HFFc6 (cell line): ENCODE measurements at regions not wholly inside any gene's neighbourhood (a gene's known extent, or its start where the extent isn't known, plus 50 kb on each side); places are given as distances from the start of the nearest gene placed in this dataset.

Experiments
- DNase-seq: peaks from one replicate; pipeline ENCODE4 v3.0.0-alpha.2; 2018
- H3K27ac Mint-ChIP-seq: 2 replicates; pipeline ENCODE4 v1.8.0; 2020; ENCODE audit warnings: mild to moderate bottlenecking, mixed read lengths
- H3K27me3 Mint-ChIP-seq: 2 replicates; pipeline ENCODE4 v1.8.0; 2021; ENCODE audit warnings: mild to moderate bottlenecking, moderate library complexity, mixed read lengths; ENCODE audit not compliant: insufficient read depth
- H3K36me3 Mint-ChIP-seq: 2 replicates; pipeline ENCODE4 v1.8.0; 2021; ENCODE audit warnings: low read depth, mixed read lengths
- H3K4me1 Mint-ChIP-seq: 2 replicates; pipeline ENCODE4 v1.8.0; 2020; ENCODE audit warnings: low read depth, mixed read lengths
- H3K4me3 Mint-ChIP-seq: 2 replicates; pipeline ENCODE4 v1.8.0; 2020; ENCODE audit warnings: mild to moderate bottlenecking, moderate library complexity, mixed read lengths
- H3K9me3 Mint-ChIP-seq: 2 replicates; pipeline ENCODE4 v1.8.0; 2020; ENCODE audit warnings: mild to moderate bottlenecking, mixed read lengths
- TF ChIP-seq, protein P1 (sequence below): fragments of 200-600 bp; sonication (generic); IDR thresholded peaks from 2 replicates; pipeline ENCODE4 v1.5.0; 2021; ENCODE audit warnings: antibody characterized with exemption, mild to moderate bottlenecking

GRCh38 chr4:114034189-114034588 lies 54.7 kb upstream of the ARSJ start:
- Mint-ChIP-seq H3K4me3 (no peak overlapping the region), H3K27me3 (no peaks in the 10 kb centered on the region; the same call in 1 of the 2 replicates), H3K36me3 (no peaks in the 10 kb centered on the region), H3K4me1 (peaks cover 16% of the 10 kb centered on the region), H3K27ac (no peak overlapping the region), H3K9me3 (no peaks in the 10 kb centered on the region)
- TF ChIP-seq, protein P1, sequence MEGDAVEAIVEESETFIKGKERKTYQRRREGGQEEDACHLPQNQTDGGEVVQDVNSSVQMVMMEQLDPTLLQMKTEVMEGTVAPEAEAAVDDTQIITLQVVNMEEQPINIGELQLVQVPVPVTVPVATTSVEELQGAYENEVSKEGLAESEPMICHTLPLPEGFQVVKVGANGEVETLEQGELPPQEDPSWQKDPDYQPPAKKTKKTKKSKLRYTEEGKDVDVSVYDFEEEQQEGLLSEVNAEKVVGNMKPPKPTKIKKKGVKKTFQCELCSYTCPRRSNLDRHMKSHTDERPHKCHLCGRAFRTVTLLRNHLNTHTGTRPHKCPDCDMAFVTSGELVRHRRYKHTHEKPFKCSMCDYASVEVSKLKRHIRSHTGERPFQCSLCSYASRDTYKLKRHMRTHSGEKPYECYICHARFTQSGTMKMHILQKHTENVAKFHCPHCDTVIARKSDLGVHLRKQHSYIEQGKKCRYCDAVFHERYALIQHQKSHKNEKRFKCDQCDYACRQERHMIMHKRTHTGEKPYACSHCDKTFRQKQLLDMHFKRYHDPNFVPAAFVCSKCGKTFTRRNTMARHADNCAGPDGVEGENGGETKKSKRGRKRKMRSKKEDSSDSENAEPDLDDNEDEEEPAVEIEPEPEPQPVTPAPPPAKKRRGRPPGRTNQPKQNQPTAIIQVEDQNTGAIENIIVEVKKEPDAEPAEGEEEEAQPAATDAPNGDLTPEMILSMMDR: no peak
- no peak for DNase-seq

- H3K4me3 Mint-ChIP-seq: no peak overlapping the region
- H3K4me1 Mint-ChIP-seq: peaks cover 37% of the 10 kb centered on the region
- TF ChIP-seq, protein P1: no peak
- no peaks in the 10 kb centered on the region for H3K9me3 Mint-ChIP-seq
- no peaks in the 10 kb centered on the region for H3K36me3 Mint-ChIP-seq
- DNase-seq: no peak
- H3K27me3 Mint-ChIP-seq: no peaks in the 10 kb centered on the region; the same call in 1 of the 2 replicates
- no peak overlapping the region for H3K27ac Mint-ChIP-seq
Observed at GRCh38 chr4:114036426-114036825, 57.0 kb upstream of the ARSJ start.

DNA sequence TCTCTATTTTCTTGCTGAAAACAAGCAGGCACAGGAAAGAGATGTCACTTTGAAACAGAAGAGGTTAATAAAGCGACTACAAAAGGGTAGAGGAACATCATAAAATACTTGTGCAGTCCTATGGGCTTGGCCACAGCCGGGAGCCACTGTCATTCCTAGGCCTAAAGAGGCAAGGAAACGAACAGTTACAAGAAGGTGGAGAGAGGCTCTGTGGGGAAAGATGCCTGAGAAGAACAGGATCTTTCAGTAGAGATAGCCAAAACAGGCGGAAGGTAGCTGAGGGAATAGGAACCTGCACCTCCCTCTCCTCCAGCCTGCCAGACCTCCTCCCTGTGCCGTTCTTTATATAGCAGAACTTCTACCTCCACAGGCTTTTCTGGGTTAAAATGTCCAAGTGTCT lies 57.4 kb upstream of the ARSJ start:
- Mint-ChIP-seq H3K4me1 (peaks cover 40% of the 10 kb centered on the region), H3K27ac (no peak overlapping the region), H3K36me3 (no peaks in the 10 kb centered on the region), H3K9me3 (no peaks in the 10 kb centered on the region), H3K27me3 (no peaks in the 10 kb centered on the region; the same call in 1 of the 2 replicates), H3K4me3 (no peak overlapping the region)
- TF ChIP-seq, protein P1: no peak
- DNase-seq: no peak

- H3K27ac Mint-ChIP-seq: no peak overlapping the region
- H3K4me3 Mint-ChIP-seq: no peak overlapping the region
- H3K27me3 Mint-ChIP-seq: no peaks in the 10 kb centered on the region; the same call in 1 of the 2 replicates
Observed at GRCh38 chr4:114037988-114038387, 58.5 kb upstream of the ARSJ start.

DNA sequence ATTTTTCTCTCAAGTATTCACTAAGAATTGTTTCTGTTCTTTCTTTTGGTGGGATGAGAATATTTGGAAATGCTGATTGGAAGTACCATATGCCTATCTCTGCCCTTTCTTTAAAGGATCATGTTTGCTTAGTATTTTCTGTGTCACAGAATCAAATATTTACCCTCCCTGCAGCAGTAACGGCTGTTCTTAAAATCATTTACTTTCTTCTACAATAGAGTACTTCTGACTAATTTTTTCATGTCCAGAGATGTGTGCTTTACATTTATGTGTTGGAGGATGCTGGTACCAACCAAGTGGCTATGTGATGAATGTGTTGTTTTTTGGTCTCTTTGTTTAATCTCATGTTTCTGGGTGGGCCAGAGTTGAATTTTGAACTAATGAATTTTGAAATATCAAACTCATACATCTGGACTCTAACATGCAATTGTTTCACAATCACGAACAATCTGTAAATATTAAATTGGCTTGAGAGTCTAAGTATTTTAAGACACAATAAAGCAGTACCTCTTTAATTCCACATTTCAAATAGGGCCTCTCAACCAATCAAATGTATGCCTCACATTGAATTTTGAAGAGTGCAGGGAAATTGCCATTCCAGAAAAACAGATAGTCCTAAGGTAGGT lies 59.4 kb upstream of the ARSJ start:
- no peaks in the 10 kb centered on the region for H3K36me3 Mint-ChIP-seq
- H3K27me3 Mint-ChIP-seq: no peaks in the 10 kb centered on the region; the same call in 1 of the 2 replicates
- no peaks in the 10 kb centered on the region for H3K9me3 Mint-ChIP-seq
- no peak overlapping the region for H3K4me3 Mint-ChIP-seq
- no peak for DNase-seq
- H3K27ac Mint-ChIP-seq: no peak overlapping the region
- H3K4me1 Mint-ChIP-seq: peaks cover 40% of the 10 kb centered on the region
- TF ChIP-seq, protein P1: no peak

More at GRCh38 chr4:114037988-114038387, 58.5 kb upstream of the ARSJ start:
- DNase-seq: no peak
- Mint-ChIP-seq H3K36me3 (no peaks in the 10 kb centered on the region), H3K4me1 (peaks cover 40% of the 10 kb centered on the region), H3K9me3 (no peaks in the 10 kb centered on the region)
- TF ChIP-seq, protein P1: no peak
